HL-60 (cell line): ENCODE measurements at regions not wholly inside any gene's neighbourhood (a gene's known extent, or its start where the extent isn't known, plus 50 kb on each side); places are given as distances from the start of the nearest gene placed in this dataset.

Experiments used
- DNase-seq, 2 experiments: peaks; one replicate each; pipeline ENCODE4 v3.0.0-alpha.2; 2010 to 2020; ENCODE audit warnings: low read depth in 1 of 2, low spot score in 1 of 2
- H3K27ac ChIP-seq: fragments of 250-450 bp; sonication (Bioruptor Pico); replicated peaks from 2 replicates; pipeline ENCODE4 v1.5.1; 2020; ENCODE audit warnings: mild to moderate bottlenecking, moderate library complexity
- H3K27me3 ChIP-seq: fragments of 250-450 bp; sonication (Bioruptor Pico); 2 replicates; pipeline ENCODE4 v1.5.1; 2021; ENCODE audit warnings: mild to moderate bottlenecking, moderate library complexity; ENCODE audit not compliant: insufficient read depth, poor library complexity, severe bottlenecking
- H3K4me3 ChIP-seq: replicated peaks from 2 replicates; pipeline ENCODE4 v1.5.1; 2011; ENCODE audit warnings: mild to moderate bottlenecking, control low read depth, low read length; ENCODE audit not compliant: insufficient read depth
- CTCF ChIP-seq: IDR thresholded peaks from one replicate; pipeline ENCODE4 v1.5.1; 2011; ENCODE audit warnings: low read length, control low read depth, inconsistent platforms; ENCODE audit not compliant: insufficient read depth
- GABPA ChIP-seq: IDR thresholded peaks from 2 replicates; pipeline ENCODE4 v1.6.1; 2012; ENCODE audit warnings: low read depth
- POLR2AphosphoS5 ChIP-seq: IDR thresholded peaks from 2 replicates; pipeline ENCODE4 v1.6.1; 2012; ENCODE audit warnings: low read depth
- REST ChIP-seq: IDR thresholded peaks from 2 replicates; pipeline ENCODE4 v1.6.1; 2012; ENCODE audit warnings: low read depth; ENCODE audit not compliant: insufficient replicate concordance
- SPI1 ChIP-seq: IDR thresholded peaks from 2 replicates; pipeline ENCODE4 v1.6.1; 2012; ENCODE audit warnings: low read depth, mild to moderate bottlenecking, borderline replicate concordance

GRCh38 chr11:70605468-70605815 lies 207.1 kb downstream of the CTTN start:
- H3K4me3 ChIP-seq, result no peak overlapping the region
- TF ChIP-seq POLR2AphosphoS5, result no peak
- TF ChIP-seq REST, result no peak
- TF ChIP-seq CTCF, result no peak
- TF ChIP-seq GABPA, result no peak
- no peak for TF ChIP-seq SPI1
- H3K27ac ChIP-seq, result no peak overlapping the region
- DNase-seq, result no peak
- no peaks in the 10 kb centered on the region for H3K27me3 ChIP-seq

GRCh38 chr11:70605846-70606245 lies 207.5 kb downstream of the CTTN start:
- no peak for DNase-seq

More at GRCh38 chr11:70605846-70606245, 207.5 kb downstream of the CTTN start:
- H3K27ac ChIP-seq, result no peak overlapping the region
- TF ChIP-seq REST (no peak), GABPA (no peak), POLR2AphosphoS5 (no peak), SPI1 (no peak), CTCF (no peak)
- H3K27me3 ChIP-seq, result no peaks in the 10 kb centered on the region
- no peak overlapping the region for H3K4me3 ChIP-seq
